Endometrium (tissue), 2 donors: ENCODE measurements at regions not wholly inside any gene's neighbourhood (a gene's known extent, or its start where the extent isn't known, plus 50 kb on each side); places are given as distances from the start of the nearest gene placed in this dataset.

Experiments used
- FAIRE-seq: peaks from 2 replicates; lab custom pipeline; 2012; peaks lifted over from hg19 to GRCh38; lab: Jason Lieb, UNC
- donor health status: control.
- donor health status: control.

DNA sequence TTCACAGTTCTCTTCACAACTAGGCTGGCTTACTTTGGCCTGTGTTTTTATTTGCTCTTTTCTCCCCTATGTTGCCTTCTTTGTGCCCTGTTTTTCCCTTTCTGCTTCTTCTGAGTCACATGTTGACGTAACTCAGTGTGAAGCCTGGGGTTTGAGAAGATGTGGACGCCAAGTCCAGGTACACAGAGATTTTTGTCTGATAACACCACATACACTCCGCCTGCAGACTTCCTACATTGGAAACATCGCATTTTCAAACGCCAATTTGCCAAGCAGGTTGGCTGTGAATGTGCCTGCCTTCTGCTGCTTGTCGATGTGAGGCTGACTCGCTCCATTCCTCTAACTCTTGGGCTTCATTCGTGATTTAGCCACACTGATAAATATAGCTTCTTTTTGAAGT, 62.6 kb upstream of the FN1 start:
- FAIRE-seq, result no peak

DNA sequence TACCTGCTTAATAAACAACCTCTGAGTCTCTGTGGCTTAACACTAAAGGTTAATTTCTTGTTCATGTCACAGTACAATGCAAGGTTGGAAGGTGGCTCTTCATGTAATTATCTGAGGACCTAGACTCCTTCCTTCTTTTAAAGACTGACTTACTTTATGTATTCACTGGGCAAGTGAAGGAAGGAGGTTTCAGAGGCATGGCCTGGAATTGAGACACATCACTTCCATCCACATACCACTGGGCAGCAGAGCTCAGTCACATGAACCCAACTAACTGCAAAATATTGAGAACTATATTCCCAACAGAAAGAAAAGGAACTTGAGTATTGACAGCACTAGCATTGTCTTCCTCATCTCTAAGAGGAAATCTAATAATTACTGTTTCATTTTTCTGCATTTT, 57.5 kb upstream of the FN1 start:
- FAIRE-seq, result no peak

DNA sequence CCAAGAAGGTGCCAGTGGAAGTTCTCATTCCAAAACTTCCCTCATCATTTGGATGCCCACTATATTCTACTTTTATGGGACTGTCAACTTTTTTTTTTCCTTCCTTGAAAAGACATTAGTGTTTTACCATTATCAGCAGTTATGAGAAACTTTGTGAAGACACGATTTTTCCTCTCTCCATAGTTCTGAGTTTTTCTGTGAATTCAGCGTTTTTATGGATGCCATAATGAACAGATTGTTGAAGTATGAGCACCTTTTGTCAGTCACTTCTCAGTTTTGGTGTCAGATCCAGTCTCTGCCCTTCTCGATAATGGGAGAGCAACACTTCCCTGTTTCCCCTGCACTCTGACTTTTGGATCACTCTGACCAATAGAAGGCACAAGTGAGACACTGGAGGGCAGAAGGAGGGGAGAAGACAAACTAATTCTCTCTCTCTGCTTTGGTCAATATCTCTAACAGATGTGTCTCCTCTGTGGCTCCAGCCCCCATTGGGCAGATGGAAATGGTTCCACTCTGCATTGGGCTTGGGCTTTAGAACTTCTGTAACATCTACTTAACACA, 53.5 kb upstream of the FN1 start:
- FAIRE-seq, result no peak

DNA sequence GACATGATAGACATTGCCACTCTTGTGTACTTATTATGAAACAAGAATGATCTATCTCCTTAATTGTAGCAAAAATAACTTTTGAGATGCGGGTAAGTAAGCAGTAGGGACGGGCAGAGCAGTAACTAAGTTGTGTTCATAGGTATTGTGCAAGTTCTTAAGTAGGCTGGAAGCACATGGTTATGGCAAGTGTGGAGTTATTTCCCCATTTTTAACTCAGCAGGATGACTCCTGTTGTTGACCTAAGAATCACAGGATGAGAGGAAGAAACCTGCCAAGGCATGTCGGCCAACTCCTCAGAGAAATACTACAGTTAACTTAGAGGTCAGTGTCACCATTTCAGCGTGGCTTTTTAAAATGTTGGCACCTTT, 51.1 kb upstream of the FN1 start:
- FAIRE-seq, result no peak

DNA sequence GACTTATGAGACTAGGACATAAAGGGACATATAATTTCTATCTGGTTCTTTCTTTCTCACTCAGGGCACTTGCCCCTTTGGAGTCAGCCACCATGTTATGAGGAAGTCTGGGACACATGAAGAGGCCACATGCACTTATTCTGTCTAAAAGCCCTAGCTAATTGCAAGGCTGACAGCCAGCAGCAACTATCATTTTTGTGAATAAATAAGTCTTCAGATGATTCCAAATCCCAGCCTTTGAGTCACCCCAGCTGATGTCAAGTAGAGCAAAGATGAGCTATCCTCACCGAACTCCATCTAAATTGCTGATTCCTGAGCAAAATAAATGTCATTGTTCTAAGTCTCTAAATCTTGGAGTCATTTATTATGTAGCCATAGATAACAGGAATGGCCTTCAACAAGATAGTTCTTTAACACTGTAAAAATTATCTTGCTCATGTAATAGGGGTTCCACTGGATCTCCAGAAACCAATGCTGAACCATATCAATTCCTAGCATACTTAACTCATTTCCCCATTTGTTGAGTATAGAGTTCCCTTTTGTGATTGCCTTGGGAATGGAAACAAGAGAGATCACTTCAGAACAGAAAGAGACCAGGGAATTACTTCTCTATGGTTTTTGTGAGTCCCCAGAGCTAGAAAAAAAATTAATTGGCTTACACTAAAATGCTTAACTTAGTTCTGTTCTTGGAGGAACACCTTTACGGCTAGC, 50.6 kb upstream of the FN1 start:
- no peak for FAIRE-seq
